Stimulated activated CD8-positive, alpha-beta memory T cell treated with anti-CD3 and anti-CD28 coated beads, Interleukin-2, amount 100 ng/mL, for 48 hours (primary cell): ENCODE measurements at regions not wholly inside any gene's neighbourhood (a gene's known extent, or its start where the extent isn't known, plus 50 kb on each side); places are given as distances from the start of the nearest gene placed in this dataset.
A peak's percentile ranks its signal among the peaks of the same experiment; 100 is the strongest.

ENCODE experiments used
- DNase-seq, 2 donors: peaks; one replicate each; pipeline ENCODE4 v3.0.0-alpha.2; 2020; ENCODE audit warnings: low read depth in 2 of 2

DNA sequence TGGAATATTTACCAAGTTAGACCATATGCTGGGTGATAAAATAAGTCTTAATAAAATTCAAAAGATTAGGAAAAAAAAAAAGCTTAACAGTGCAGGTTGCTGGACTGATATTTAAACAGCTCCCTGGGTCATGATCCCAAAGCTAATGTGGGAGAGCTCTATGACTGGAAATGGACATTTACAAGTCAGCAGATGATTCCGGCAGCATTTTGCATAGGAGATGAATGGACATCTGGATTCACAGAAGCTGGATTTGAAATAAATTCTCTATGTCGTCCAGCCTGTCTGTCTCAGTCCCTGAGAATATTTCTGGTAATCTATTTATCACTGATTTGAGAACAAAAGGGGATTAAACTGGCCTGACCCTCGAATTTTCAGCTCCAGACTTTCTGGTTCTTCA, 52.3 kb upstream of the KLHL25 start:
- no peak for DNase-seq

DNA sequence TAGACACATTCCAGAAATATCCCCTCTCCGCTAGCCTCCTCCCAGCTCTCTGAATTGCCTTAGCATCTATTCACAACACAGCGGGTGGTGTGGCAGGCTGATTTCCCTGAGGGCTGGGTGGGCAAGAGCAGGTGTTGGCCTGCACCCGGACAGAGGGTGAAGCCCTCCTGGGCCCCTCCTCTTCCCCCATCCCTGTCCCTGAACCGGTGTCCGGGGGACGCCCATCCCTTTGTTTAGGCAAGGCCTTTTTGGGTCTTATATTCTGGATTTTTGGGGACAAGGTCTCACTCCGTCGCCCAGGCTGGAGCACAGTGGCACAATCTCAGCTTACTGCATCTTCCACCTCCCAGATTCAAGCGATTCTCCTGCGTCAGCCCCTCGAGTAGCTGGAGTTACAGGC, 55.2 kb upstream of the KLHL25 start:
- no peak for DNase-seq

DNA sequence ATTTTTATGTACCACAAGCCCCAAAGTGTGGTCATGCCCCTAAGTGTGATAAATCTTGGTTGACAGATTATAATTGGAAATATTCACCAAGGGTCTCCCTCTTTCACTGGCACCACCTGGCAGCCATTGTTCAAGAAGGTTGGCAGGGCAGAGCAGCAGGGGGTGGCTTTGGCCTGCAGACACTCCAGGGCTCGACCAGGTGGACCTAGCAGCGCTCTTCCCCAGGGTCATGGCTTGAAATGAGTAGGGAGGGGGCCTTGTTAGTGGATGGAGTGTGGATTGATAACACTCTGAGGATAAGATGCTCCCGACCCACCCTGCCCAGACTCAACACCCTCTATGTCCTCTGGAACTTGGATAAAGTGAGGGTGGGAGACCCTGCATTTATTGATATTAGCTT, 58.2 kb upstream of the KLHL25 start:
- DNase-seq, result no peak

DNA sequence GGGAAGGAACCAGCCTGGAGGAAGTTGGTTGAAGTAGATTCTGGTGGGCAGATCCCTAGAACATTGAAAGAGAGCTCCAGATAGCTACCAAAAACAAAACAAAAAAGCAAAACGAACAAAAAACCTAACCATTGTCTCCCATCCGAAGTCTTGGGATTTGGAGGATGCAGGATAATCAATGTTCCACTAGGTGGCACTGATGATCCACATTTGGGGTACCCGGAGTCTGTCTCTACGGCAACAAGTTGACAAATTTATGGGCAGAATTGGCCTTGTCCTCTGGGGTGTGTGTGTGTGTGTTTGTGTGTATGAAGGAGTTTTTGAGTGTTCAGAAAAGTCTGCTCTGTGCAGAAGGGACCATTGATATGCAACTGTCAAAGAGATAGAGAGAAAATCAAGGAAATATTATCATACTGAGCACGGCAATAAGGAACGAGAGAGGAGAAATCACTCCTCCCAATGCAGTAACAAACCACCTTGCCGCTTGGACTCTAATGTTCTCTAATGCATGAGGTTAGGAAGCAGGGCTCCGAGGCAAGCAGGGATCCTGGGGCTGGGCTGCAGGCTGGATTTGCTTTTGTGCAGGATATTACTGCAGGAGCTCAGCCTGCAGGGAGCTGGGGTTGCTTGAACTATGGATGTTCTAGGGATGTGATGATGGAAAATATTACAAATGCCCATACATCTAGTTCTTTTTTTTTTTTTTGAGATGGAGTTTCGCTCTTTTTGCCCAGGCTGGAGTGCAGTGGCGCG, 59.8 kb upstream of the KLHL25 start:
- peak in 1 of 2 donors; percentile 8 for DNase-seq

DNA sequence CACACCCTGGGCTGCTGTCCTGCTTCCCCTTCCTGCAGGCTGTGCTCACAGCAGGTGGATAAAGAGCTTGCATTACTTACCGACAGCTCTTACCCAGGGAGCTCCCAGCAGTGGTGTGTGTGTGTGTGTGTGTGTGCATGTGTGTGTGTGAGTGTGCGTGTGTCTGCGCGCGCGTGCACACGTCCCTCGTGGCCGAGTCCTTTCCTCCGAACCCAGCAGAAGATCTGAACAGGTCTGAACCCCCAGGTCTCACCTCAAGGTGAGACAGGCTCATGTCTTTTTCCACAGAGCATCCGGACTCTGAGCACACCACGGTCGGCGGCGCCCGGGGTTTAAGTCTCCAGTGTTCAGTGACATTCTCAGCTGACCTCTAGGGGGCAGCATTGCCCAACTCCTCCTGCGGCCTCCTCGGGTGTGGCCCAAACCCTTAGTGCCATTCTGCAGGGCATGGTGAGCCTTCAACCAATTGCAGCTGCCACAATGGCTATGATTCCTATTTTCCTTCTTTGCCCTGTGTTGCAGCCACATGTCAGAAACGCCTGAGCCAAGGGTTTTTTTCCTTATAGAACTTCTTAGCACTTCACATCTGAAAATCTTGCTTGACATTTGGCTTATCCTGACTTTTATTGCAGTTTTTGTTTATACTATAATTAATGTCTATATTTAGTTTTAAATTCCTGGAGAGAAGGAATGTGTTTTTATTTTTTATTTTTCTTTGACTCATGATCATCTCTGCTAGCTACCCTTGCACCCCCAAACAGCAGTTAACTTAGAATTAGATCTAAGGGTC, 64.1 kb upstream of the KLHL25 start:
- DNase-seq, result peak; percentile 63 to 69

DNA sequence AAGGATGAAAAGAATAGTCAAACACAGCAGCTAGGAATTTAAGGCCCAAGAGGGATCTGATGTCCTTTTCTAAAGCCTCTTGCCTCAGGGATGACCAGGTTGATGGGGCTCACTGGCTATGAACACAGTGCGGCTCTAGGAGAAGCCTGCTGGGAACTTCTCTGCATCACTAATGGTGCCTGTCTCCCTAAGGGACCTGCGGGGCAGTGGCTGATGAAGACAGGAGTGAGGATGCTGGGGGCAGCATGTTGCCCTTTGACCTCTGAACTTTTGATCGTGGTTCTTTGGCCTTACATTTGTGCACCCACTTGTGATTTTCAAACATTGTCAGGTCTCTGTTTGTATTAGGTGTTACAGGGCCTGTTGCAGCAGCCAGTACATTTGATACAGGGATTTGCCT, 64.9 kb upstream of the KLHL25 start:
- DNase-seq, result no peak

DNA sequence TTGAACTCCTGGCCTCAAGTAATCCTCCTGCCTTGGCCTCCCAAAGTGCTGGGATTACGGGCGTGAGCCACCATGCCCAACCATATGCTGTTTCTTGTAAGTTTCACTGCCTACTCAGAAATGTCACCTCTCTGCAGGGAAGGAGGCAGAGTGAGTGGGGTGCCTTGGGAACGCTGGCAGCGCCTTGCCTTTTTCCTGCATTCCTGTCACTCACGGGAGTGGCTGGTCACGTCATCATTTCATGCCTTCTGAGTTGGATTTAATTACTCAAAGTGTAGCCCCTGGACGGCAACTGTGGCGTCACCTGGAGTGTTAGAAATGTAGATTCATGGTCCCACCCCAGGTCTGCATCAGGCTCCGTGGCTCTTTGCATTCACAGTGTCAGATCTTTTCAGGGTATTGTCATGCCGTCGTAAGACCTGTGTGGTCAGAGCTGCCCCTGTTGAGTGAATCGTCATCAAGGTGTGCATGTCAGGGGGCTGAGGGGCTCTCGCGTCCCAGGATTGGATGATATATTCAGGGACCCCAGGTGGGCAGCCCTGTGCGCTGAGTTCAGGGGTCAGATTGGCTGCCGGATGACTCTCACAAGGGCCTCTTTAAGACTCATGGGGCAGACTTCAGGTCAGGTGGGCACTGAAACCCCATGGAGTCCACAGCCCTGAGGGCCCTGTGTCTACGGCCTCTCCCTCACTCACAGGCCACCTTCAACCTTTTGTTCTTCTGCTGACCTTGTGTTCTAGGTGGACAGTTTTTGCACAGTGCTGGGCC, 65.9 kb upstream of the KLHL25 start:
- no peak for DNase-seq

DNA sequence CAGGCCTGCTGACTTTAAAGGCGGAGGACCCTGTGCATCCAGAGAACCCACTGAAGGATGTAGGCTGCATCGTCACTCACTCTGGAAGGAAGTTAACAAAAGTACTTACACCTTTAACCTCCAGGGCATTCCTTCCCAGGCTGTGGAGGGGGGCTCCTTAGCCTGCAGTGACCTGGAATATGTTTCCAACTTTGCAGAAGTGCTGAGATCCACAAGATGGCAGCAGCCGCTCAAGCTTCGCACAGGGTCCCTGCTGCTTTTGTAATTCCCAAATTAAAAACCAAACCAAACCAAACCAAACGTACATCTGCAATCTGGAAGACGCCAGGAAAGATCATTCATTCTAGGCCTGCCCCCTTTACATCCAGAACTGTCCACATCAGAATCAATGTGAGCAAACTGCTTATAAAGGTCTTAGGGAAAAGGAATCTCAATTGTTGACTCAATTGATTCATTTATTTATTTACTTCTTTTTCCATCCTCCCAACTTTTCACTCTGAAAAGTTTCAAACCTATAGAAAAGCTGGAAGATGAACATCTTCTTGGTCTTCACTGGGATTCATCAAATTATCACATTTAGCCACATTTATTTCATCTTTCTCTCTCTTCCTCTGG, 70.5 kb upstream of the KLHL25 start:
- no peak for DNase-seq

DNA sequence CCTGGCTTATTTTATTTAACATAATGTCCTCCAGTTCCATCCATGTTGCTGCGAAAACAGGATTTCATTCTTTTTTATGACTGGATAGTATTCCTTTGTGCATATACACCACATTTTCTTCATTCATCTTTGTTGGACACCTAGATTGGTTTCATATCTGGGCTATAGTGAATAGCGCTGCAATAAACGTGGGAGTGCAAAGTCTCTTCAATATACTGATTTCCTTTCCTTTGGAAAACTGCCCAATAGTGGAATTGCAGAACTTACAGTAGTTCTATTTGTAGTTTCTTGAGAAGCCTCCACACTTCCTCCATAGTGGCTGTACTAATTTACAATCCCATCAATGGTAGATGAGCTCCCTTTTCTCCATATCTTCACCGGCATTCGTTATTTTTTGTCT, 72.5 kb upstream of the KLHL25 start:
- no peak for DNase-seq

DNA sequence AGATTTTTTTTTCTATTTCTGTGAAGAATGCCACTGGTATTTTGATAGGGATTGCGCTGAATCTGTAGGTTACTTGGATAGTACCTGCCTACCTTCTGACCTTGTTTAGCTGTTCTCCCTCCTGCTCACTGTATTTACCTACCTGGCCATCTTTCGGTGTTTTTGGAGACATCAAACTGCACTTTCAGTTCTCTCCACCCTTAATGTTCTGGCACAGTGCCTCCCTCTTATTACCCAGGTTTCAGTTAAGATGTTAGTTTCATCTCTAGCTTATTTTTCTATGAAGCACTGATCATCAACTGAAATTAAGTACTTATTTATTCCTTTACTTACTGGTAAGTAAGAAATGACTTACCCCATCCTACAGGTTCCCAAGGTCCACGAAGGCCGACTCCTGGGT, 74.4 kb upstream of the KLHL25 start:
- DNase-seq, result no peak

DNA sequence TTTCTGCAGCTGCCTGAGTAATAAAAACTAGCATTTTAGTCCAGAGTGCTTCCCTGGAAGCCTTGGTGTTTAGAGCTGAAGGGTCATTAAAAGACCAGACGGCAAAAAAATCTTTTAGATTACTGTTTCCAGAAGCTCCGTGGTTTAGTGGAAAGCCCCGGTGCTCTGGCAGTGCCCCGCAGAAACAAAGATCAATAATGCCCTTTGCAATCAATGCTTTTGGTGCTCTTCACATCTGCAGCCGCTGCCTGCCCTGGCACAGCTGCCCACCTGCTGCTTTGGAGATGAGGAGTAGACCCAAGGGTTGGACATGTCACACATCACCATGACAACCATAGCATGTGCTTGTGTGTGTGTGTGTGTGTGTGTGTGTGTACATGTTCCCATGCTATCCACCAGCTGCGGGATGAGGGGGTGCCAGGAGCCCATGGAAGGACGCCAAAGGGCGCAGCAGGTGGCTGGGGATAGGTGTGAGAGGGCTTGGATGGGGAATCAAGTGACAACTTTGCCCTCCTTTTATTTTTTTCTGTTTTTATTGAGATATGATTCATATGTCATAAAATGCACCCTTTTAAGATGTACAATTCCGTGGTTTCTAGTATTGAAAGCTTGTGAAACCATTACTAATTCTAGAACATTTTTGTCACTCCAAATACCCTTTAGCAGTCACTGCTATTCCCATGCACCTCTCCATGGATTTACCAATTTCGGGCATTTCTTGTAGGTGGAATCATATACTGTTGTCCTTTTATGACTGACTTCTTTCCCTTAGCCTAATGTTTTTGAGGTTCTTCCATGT, 75.7 kb upstream of the KLHL25 start:
- no peak for DNase-seq

DNA sequence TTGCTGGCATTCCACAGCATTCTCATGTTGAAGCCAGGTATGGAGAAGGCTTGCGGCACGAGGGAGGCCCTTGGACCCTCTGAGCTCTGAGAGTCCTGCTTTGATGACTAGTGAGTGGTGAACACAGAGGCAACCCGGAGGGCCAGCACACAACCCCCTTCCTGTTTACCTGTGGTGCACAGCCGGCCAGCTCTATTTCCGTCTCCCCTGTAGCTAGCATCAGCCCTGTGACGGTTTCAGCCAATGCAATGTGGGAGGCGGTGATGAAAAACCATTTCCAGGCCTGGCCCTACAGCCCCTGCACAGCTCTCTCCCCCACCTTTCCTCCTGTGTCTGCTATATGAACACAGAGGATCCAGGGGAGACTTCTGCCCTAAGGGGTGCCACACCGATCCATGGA, 76.8 kb upstream of the KLHL25 start:
- no peak for DNase-seq

DNA sequence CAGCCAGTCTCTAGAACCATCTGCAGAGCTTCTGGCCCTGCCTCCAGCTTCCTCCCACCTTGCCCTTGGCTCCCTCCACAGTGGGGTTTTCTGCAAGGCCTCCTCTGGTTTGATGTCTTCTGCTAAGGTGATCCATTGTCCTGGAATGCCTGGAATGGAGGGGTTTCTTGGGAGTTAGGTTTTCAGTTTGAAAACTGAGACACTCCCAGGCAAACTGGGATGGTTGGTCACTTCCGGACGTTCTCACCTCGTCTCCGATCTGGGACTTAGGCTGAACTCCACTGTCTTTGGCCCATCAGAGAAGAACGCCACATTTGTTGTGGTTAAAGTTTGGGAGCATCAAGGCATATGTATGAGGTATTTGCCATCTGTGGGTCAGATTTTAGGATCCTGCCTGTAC, 77.4 kb upstream of the KLHL25 start:
- no peak for DNase-seq

DNA sequence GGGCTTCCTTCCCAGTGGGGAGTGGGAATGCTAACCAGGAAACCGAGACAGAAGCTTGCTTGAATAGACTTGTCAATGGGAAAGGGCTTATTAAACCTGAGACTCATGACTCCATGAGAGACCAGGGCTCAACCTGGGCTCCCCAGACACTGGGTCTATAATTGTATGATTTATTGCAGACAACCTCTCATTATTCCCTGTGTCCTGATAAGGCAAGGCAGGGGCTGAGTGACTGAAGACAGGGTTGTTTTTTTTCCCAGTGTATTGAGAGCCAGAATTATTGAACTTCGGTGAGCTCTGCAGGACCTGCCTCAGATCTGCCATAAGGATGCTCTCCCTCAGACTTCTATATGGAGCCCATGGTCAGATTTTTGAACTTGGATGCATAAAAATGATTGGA, 79.5 kb upstream of the KLHL25 start:
- DNase-seq, result no peak

DNA sequence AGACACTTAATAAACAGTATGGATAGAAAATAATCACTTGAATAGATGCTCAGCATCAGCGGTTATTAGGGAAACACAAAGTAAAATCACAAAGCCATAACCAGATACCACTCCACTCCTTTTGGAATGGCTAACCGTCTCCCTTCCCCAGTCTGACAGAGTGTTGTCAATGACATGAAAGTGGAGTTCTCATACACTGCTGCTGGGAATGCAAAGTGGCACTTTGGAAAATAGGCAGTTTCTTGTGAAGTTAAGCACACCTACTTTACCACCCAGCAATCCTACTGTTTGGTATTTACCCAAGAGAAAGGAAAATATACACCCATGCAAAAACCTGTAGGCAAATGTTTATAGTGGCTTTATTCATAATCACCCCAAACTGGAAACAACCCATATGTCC, 81.0 kb upstream of the KLHL25 start:
- no peak for DNase-seq

DNA sequence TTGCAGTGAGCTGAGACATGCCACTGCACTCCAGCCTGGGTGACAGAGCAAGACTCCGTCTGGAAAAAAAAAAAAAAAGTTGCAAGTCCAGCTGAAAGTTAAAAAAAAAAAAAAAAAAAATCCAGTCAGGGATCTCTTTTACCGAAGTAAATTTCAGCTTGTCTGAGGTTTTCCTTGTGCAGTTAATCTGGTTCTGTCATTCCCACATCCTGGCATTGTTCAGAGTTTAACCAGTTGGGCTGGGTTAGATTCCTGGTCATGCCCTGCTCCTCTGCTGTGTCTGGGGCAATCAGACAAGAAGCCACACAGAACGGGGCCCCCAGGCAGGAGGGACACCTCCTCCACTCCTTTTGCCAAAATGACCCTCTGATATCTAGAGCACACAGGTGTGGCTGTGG, 84.1 kb upstream of the KLHL25 start:
- DNase-seq, result no peak

DNA sequence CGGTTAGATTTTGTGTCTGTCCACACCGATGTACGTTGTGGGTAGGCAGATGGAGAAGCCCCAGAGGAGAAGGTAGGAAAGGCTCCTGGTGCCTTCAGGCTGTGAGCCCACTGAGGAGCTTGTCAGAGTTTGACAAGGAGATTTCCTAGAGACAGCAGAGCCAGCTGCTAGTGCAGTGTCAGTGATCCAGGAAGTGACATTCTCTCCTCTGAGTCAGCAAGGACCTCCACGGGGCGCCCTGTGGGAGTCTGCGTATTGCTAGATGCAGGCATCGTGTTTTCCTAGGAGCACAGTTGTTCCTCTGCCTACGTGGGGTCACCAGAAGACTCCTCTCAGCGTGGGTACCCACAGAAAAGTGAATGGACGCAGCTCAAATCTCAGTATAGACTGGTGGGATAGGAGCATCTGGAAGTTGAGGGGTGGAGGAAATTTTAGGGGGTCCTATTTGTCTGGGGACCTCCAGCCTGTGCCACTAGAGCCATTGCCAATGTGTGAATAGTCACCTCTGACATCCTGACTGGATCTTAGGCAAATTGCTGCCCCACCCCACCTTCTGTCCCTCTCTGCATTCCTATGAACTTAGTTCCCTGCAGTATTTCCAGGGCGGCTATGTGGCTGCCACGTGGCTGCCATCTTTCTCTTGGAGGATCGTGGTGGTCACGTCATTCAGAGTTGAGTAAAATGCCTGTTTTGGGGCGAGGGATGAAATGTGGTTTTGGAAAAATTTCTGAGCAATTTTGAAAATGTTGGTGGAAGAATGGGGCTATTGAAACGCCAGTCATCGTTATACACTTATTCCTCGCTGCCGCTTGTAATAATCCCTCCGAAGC, 84.8 kb upstream of the KLHL25 start:
- no peak for DNase-seq

DNA sequence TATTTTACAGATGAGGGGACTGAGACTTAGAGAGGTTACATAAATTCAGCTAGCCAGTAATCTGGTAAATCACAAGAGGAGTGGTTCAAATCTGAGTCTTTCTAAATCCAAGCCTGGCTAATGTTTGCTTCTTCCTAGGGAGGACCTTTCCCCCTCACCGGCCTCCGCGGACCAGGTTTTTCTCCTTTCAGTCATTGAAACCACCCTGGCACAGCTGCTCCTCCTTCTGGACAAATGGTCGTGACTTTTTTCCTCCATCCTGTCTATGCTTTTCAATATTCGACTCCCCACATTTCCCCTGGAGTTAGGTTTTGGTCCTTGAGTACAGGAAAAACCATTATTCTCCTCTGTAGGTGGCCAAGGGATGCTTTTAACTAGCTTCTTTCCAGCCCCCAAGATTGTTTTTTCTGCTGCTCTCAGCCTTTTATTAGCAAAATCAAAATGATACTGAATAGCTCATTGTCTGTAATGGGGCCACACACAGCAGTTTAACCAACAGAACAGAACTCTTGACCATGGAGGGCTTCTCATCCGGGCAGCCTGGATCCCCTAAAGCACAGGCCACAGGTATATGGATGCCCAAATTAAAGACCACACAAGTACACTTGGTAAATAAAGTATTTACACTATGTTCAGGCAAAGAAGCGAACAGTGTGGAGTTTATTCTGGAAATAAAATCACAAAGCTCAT, 85.9 kb upstream of the KLHL25 start:
- no peak for DNase-seq

DNA sequence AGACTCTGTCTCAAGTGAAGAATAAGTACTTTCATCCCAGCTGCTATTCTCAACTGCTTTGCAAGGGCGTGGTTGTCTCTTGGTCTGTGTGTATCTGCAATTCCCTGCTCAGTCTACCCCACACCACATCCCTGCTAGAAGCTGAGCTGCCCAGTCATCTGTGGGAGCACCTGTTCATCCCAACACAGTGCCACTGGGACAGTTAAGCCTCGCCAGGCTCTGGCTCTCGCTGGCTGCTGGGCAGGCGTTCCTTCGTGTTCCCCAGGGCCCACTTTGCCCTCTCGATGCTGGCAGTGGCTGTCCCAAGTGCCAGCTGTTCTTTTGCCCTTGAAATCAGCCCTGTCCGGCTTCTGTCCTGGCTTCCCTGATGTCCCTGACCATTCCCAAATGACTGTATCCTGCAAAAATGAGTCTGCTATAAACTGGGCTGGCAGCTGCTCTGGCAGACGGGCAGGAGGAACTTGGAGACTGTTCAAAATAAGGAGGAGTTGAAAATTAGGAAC, 91.6 kb upstream of the KLHL25 start:
- no peak for DNase-seq
